Iris pigment epithelial cell (primary cell): ENCODE measurements at regions not wholly inside any gene's neighbourhood (a gene's known extent, or its start where the extent isn't known, plus 50 kb on each side); places are given as distances from the start of the nearest gene placed in this dataset.
"Not testable (repeated sequence)": the region's sequence is repeated elsewhere in the genome, so short reads cannot be mapped to it uniquely, and the experiment has no call there.

Experiments
- DNase-seq: peaks from one replicate; pipeline ENCODE4 v3.0.0-alpha.2; 2011; ENCODE audit warnings: low read depth

DNA sequence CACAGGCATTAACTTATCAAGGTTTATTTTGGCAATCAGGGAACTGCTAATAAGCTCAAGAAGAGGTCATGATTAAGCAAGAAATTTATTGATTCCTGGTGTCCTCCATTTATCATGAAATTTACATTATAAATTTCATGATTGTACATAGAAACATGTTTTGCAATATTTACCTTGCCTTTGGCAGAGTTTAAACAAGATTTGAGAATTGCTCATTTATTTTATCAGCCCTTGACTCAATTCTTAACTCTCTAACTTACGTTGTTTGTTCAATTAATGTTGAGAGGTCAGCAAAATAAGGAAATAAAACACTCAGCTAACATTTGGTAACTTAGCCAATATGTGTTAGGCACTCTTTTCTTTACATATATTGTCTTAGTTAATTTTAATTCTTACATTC, 286.6 kb downstream of the SLC7A11 start:
- no peak for DNase-seq

DNA sequence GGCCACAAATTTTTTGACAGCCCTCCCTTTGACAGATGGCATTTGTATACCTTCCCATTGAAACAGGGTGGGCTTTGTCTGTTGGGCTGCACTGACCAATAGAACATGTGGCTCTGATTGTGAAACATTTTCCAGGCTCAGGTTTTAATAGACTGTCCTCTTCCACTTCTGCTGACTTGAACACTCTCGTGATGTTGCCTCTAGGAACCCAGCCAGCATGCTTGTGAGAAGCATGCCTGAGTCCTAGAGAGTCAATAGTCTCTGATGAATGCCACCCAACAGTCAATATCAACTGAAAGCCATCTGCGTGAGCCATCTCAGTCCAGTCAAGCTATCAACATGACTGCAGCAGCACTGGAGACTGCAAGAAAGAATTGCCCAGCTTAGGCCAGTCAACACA, 290.0 kb downstream of the SLC7A11 start:
- peak; percentile 40 for DNase-seq

DNA sequence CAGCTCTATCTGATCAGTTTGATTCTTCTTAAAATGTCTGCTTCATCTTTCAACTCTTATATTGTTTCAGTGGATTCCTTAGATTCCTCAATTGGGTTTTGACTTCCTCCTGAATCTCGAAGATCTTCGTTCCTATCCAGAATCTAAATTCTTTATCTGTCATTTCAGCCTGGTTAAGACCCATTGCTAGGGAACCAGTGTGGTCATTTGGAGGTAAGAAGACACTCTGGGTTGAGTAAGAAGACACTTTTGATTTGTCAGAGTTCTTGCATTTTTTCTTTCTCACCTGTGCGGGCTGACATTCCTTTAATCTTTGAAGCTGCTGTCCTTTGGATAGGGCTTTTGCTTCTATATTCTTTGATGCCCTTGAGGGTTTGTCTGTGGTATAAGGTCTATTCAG, 291.9 kb downstream of the SLC7A11 start:
- no peak for DNase-seq

DNA sequence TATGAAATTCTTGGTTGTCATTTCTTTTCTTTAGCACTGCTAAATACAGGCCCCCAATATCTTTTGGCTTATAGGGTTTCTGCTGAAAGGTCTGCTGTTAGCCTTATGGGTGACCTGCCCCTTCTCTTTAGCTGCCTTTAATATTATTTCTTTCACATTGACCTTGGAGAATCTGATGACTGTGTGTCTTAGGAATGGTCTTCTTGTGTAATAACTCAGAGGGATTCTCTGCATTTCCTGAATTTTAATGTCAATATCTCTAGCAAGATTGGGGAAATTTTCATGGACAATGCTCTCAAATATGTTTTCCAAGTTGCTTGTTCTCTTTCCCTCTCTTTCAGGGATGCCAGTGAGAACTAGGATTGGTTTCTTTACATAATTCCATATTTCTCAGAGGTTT, 292.4 kb downstream of the SLC7A11 start:
- DNase-seq: peak; percentile 63

DNA sequence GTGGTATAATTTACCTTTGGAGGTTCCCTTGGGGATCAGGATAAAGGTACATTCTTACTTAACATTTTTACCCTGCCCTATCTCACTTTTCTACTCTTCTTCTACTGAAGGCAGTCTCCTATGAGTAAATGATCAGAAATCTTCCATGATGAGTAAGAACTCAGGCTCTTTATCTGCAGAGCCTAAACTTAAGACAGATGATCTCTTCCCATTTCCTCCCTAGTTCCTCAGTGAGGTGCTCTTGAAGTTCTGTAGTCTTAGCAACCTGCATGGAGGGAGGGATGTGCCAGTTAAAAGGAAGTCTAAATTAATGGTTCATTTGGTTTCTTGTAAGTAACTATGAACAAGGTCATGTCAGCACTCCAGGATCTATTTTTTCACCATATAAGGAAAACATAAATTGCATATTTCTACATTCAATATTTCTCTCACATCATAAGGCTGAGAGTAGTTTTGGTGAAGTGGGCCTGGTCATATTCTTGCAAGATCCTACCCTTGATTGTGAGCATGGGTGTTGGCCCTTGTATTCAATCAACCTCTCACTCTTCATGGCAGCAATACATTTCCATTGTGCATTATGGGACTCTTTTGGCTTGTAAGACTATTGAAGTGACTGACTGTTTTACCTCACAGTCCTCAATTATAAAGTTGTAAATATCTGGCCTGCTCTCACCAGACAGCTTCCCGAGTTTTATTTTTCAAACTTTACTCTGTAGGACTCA, 295.5 kb downstream of the SLC7A11 start:
- peak; percentile 56 for DNase-seq

DNA sequence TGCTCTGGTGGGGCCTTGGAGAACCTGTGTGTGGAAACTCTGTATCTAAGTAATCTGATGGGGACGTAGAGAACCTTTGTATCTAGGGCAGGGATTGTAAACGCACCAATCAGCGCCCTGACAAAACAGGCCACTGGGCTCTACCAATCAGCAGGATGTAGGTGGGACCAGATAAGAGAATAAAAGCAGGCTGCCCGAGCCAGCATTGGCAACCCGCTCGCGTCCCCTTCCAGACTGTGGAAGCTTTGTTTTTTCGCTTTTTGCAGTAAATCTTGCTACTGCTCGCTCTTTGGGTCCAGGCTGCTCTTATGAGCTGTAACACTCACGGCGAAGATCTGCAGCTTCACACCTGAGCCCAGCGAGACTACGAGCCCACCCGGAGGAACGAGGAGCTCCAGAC, 299.3 kb downstream of the SLC7A11 start:
- not testable (repeated sequence) for DNase-seq

DNA sequence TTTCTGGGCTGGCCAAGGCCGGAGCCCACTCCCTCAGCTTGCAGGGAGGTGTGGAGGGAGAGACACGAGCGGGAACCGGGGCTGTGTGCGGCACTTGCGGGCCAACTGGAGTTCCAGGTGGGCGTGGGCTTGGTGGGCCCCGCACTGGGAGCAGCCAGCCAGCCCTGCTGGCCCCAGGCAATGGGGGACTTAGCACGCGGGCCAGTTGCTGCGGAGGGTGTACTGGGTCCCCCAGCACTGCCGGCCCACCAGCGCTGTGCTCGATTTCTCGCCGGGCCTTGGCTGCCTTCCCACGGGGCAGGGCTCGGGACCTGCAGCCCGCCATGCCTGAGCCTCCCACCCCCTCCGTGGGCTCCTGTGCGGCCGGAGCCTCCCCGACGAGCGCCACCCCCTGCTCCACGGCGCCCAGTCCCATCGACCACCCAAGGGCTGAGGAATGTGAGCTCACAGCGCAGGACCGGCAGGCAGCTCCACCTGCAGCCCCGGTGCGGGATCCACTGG, 300.1 kb downstream of the SLC7A11 start:
- not testable (repeated sequence) for DNase-seq

DNA sequence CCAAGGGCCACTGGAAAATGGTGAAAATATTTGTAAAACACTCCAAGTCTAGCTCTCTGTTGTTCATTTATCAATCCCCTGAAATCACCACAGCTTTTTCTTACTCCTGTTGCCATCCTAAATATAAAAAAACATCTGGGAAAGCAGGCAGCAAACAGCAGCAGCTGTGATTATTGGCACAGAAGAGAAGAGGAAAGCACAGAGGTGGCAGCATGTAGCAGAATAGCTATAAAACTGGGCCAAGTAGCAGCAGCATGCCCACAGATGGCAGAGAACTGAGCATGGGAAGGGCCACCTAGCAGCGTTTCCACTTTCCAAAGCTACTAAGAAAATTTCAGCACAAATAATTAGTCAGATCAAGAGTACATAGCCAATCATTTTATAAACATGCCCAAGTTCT, 307.2 kb downstream of the SLC7A11 start:
- DNase-seq: no peak

DNA sequence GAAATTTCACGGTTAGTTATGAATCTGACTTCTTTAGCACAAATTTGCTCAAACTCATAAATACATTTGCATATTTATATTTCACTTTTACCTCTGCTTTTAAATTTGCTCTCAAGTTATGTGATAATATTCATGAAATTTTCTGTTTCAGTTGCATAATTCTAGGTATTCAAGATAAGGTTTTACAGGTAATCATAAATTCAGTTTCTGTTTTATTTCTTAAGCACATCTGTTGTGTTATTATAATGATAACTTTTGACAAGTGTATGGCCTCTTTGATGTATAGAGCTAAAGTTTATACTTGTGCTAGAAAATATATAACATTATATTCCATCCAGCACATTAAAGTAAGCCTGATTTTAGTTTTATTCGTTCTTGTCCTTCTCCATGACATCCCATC, 308.1 kb downstream of the SLC7A11 start:
- no peak for DNase-seq

DNA sequence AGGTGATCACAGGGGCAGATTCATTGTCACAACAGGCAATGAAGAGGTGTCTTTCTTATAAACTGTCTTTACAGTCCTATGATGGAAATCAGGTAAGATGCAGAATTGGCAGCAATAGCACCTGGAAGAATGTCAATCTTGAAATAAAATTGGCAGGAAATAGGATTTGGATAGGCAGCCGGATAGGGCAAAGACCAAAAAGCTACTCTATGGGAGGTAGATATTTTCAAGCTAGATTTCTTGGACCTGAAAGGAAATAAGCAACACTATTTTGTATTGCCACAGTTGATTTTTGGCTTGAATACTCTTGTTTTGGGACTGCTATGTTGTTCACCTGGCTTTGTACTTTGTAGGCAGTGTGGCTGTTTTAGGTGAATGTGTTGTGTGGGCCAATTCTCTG, 314.2 kb downstream of the SLC7A11 start:
- no peak for DNase-seq

DNA sequence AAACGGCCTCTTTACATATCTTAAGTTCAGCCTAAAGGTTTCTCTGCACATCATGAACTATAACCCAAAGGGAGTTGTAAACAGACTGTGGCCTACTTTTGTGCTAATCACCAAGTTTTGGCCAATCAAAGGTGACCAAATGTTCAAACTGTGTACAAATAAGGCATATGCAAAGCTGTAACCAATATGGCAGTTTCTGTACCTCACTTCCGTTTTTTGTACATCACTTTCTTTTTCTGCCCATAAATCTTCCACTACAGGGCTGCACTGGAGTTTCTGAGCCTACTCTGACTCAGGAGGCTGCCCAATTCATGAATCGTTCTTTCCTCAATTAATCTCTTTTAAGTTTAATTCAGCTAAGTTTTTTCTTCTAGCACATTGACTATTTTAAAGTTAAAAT, 318.7 kb downstream of the SLC7A11 start:
- no peak for DNase-seq

DNA sequence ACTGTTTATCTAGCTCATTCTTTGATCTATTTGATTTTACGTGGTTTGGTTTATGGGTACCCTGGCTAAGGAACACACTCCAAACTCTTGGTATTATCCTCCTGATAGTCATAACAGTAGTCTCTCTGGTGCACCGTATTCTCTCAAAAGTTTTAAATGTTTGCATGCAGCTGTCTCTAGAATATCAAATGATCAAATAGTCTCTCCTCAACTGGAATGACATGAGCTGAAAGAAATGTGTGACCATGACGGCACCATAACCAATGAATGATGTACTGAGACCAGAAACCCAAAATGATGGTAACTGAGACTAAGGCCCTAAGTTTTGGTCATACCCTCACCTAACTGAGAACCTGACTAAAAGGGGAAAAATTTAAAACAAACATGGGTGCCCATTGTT, 319.4 kb downstream of the SLC7A11 start:
- no peak for DNase-seq

DNA sequence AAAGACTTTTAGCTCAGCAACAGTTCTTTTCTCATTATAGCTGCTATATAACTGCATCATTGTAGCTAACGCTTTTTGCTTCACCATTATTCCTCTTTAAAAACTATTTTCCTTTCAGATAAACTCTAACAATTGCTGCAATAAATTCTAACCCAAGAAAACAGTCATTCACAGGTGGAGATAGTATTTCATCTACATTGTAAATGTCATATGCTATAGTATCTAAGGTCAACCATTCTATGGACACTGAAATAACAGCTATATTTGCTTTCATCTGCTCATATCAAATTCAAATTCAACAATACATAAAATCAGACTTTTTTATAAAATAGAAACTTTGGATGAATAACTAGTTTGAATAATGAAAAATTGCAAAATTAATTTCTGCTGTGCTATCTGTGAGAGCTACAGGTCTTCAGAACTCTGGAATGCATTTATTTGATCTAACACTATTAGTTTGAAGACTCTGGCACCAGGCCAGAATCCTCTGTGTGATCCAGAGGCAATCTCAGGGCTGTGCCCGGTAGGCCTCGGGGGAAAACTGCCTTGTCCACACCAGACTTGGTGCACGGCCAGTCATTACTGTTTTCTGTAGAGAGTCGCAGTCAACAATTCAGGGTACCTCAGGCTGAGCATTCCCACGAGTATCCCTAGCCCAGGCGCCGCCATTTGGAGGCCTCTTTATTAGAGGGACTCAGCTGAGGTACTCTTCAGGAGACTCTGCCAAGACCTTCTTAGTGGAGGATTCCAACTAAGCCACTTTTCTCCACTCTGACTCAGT, 332.4 kb downstream of the SLC7A11 start:
- DNase-seq: no peak

DNA sequence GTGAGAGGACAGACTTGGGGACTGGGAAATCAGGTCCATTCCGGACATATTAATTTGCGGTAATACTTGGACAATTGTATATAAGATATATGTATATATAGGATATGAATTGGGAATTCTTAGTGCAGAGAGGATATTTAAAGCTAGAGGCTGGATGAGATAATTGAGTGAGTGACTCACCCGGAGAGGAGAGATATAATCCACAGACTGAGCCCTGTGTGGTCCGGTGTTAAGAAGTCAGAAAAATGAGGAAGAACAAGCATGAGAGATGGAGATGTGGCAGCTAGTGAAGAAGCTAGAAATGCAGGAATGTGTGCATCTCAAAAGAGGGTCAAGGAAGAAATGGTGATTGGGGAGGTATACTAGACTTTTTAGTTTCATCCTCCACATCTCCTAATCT, 336.2 kb downstream of the SLC7A11 start:
- DNase-seq: peak; percentile 51

DNA sequence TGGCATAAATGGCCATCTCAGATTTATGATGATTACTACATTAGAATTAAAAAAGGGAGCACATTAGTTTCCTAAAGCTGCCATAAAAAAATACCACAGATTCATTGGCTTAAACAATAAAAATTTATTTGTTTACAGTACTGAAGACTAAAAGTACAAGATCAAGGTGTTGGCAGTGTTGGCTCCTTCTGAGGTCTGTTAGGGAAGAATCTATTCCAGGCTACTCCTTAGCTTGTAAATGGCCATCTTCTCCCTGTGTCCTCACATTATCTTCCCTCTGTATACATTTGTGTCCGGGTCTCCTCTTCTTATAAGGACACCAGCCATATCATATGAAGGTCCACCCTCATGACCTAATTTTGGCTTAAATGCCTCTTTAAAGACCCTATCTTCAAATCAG, 341.0 kb downstream of the SLC7A11 start:
- no peak for DNase-seq

DNA sequence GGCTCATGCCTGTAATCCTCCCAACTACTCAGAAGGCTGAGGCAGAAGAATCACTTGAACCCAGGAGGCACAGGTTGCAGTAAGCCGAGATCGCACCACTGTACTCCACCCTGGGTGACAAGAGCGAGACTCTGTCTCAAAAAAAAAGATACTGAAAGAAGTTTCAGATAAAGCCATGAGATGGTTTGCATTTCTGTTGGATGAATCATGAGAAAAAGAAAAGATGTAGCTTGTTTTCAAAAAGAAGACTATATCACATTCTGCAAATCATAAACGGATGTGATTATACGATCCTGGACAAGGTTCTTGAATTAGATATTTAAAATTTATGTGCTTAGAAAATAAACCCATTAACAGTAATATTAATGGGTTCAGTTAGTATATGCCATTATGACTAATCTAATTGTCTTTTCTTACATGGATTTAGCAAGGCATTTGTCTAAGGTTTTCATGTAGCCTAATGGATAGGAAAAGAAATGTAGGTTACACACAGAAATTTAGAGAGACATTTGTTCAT, 345.9 kb downstream of the SLC7A11 start:
- DNase-seq: peak; percentile 55

DNA sequence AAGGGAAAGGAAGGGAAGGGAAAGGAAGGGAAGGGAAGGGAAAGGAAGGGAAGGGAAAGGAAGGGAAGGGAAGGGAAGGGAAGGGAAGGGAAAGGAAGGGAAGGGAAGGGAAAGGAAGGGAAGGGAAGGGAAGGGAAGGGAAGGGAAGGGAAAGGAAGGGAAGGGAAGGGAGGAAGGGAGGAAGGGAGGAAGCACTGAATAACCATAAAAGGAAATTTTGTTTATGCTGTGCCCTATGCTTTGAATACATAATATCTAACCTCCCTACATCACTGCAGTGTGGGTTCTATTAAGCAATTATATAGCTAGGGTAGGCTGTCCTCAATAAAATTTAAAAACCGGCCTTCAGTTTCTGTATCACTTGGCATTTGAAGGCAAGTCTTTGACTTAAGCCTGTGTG, 346.6 kb downstream of the SLC7A11 start:
- not testable (repeated sequence) for DNase-seq

DNA sequence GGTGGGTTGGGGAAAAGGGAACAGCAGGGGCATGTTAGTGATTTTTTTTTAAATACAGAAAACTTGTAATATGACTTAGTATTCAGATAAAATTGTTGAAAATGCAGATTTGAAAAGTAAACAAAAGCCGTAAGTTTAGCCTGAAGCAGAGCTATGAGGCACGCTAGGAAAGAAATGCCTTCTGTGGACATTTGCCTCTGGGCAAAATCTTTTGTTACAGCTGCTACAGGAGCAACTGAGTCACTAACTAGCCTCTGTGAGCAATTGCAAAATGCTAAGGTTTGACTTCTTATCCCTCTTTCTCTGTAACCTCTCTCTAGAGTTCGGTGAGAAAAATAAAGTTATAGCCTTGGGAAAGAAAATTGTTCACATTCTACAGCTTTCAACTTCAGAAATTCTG, 350.0 kb downstream of the SLC7A11 start:
- peak; percentile 76 for DNase-seq

DNA sequence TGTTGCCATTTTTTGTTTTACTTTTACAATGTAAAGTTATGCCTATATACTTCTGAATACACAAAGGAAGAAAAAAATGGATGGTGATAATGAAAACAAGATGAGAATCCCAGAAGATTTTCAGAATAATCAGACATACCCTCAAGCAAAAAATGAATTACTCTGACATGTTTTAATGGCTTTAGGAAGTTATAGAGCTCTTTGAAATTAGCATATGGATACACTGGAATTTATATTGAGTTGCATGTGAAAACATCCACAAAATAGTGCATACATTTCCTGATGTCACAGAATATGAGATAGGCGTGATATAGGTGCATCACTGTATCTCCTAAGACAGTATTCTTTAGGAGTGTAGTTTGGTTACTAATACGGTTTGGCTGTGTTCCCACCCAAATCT, 351.3 kb downstream of the SLC7A11 start:
- DNase-seq: no peak

DNA sequence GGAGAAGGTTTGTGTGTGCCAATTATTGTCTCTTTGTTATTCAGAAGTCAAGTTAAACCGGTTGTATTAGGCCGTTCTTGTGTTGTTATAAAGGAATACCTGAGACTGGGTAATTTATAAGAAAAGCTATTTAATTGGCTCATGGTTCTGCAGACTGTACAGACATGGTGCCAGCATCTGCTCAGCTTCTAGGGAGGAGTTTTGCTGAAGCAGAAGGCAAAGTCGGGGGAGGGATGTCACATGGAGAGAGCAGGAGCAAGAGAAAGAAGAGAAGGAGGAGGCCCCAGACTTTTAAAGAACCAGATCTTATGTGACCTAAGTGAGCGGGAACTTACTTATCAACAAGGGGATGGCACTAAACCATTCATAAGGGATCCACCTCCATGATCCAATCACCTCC, 349.3 kb upstream of the PCDH18 start:
- DNase-seq: no peak

DNA sequence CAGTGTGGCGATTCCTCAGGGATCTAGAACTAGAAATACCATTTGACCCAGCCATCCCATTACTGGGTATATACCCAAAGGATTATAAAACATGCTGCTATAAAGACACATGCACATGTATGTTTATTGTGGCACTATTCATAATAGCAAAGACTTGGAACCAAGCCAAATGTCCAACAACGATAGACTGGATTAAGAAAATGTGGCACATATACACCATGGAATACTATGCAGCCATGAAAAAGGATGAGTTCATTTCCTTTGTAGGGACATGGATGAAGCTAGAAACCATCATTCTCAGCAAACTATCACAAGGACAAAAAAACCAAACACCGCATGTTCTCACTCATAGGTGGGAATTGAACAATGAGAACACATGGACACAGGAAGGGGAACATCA, 335.8 kb upstream of the PCDH18 start:
- not testable (repeated sequence) for DNase-seq

DNA sequence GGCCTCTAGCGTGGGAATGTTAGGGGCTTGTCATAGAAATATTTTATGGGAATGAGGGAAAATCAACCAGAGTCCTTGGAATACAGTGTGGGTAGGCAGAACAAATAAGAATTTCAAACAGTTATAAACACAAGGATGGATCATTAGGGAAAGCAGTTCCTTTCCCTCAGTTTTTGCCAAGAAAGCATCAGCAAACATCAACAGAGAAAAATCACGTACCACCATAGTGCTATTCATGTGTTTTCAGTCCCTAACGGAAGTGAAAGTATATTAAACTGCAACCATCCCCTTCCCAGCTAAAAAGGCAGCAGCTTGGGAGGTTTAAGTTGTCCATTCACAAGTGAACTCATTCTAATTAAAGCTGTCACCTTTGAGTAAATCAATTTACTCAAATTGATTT, 334.4 kb upstream of the PCDH18 start:
- no peak for DNase-seq

DNA sequence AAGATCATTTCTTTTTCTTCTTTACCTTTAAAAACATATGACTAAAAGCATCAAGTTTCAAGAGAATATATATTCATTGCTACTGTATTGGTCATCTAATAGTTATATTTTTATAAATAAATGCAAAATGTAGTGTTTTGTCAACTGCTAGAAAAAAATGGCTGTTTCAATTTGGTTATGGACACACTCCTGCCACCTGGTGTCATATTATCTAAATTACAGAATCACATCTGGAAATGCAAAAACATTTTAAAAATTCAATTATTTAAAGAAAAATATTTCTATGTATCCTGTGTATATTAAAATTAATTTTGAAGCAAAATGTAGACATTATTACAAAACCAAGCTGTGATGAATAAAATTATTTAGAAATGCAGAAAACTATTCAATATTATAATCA, 329.4 kb upstream of the PCDH18 start:
- DNase-seq: peak; percentile 19
